ENCODE measurements at regions not wholly inside any gene's neighbourhood (a gene's known extent, or its start where the extent isn't known, plus 50 kb on each side); places are given as distances from the start of the nearest gene placed in this dataset.

- no peak overlapping the region for H3K4me2 ChIP-seq (ENCODE audit: low read depth, low read length)
- TF ChIP-seq MXI1 (IDR thresholded peaks at IDR 0.05; ENCODE audit: borderline replicate concordance, low read depth, low read length) (no peak), ZNF451 (CRISPR knock-in tag; IDR thresholded peaks at IDR 0.05) (no peak), MAZ (IDR thresholded peaks at IDR 0.05; ENCODE audit: borderline replicate concordance, low read depth, low read length) (no peak), MAZ (CRISPR knock-in tag; IDR thresholded peaks at IDR 0.05; ENCODE audit: low read depth) (no peak), ZNF777 (CRISPR knock-in tag; IDR thresholded peaks at IDR 0.05) (no peak), ZNF576 (CRISPR knock-in tag; IDR thresholded peaks at IDR 0.05) (no peak), ZNF891 (CRISPR knock-in tag; IDR thresholded peaks at IDR 0.05) (no peak), ZNF619 (CRISPR knock-in tag; IDR thresholded peaks at IDR 0.05) (no peak), ZNF580 (CRISPR knock-in tag; IDR thresholded peaks at IDR 0.05; ENCODE audit: borderline replicate concordance, low read depth) (no peak), NFKBIZ (CRISPR knock-in tag; IDR thresholded peaks at IDR 0.05) (no peak), ZNF10 (CRISPR knock-in tag; IDR thresholded peaks at IDR 0.05; ENCODE audit: borderline replicate concordance, low read depth) (no peak)
- no peak overlapping the region for H3K4me3 ChIP-seq (replicated peaks in 1 of 3; ENCODE audit: insufficient read depth in 1 of 3, low read depth in 2 of 3, low read length in 3 of 3)
- H3K4me1 ChIP-seq (ENCODE audit: insufficient read depth, low read length), result no peaks in the 10 kb centered on the region
- intact Hi-C loops (cut with micrococcal nuclease; ENCODE audit: unreplicated experiment), result no loop called here
- H4K20me1 ChIP-seq (ENCODE audit: insufficient read depth, low read length), result no peaks in the 10 kb centered on the region
- no peaks in the 10 kb centered on the region for H3K36me3 ChIP-seq (replicated peaks in 1 of 2; ENCODE audit: control insufficient read depth in 1 of 2, insufficient read depth in 2 of 2, low read length in 2 of 2)
- H3K27me3 ChIP-seq (ENCODE audit: control insufficient read depth in 1 of 2, insufficient read depth in 2 of 2, low read length in 2 of 2), result no peaks in the 10 kb centered on the region; a peak in 1 of 5 replicates
- BruUV-seq (replicated peaks), result no TSS peak
- H3K79me2 ChIP-seq (ENCODE audit: insufficient read depth, low read length), result no peaks in the 10 kb centered on the region
- DNase-seq (ENCODE audit: low spot score) (no peak), FAIRE-seq (no peak), ATAC-seq (no peak)
- 0% methylated on average over 3 of the region's 3 CpGs for WGBS (ENCODE audit: low lambda C conversion rate)
- peaks cover 31% of the 10 kb centered on the region for H3K9me3 ChIP-seq (ENCODE audit: low read length)
- no peak overlapping the region for H3K9ac ChIP-seq (ENCODE audit: insufficient read depth, low read depth, low read length)
- in situ Hi-C loops (cut with HindIII; ENCODE audit: extremely low pct_ligation_motif_present, low pct_unique_long_range_greater_than_20kb), result no loop called here
- no peak overlapping the region for H3K27ac ChIP-seq (ENCODE audit: extremely low read length, insufficient read depth, low read length)
- POLR2A ChIA-PET, result no interaction called here
- CTCF ChIA-PET (ENCODE audit: low intra/inter-chr PET ratio, low total read pairs), result no interaction called here
- H2AFZ ChIP-seq (ENCODE audit: low read length), result no peak overlapping the region
Measured at GRCh38 chr6:78559056-78559455, 308.3 kb upstream of the IRAK1BP1 start.
